ENCODE measurements at regions not wholly inside any gene's neighbourhood (a gene's known extent, or its start where the extent isn't known, plus 50 kb on each side); places are given as distances from the start of the nearest gene placed in this dataset.
"Not testable (repeated sequence)": the region's sequence is repeated elsewhere in the genome, so short reads cannot be mapped to it uniquely, and the experiment has no call there.

- DNase-seq (ENCODE audit: low spot score): no peak
These were observed 664.0 kb upstream of the EEF2KMT start for GRCh38 chr16:5761592-5761991.

DNA sequence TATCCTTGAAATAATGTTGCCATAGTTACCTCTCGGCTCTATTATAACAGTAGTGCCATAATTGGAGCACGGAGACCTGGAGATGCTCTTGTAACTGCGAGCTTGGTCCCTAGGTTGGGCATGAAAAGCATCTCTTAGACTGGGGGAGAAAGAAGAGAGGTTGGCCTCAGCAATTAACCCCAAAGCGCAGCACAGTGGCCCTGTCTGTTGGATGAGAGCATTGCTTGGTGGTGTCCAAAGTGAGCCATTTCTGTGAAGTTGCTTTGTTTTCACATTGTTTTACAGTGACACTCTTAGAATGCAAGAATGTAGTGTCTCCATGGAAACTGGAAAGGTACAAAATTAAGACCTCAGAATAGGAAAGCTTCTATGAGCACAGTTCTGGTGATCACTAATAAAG is 660.7 kb upstream of the EEF2KMT start:
- no peak for DNase-seq (ENCODE audit: low spot score)

DNA sequence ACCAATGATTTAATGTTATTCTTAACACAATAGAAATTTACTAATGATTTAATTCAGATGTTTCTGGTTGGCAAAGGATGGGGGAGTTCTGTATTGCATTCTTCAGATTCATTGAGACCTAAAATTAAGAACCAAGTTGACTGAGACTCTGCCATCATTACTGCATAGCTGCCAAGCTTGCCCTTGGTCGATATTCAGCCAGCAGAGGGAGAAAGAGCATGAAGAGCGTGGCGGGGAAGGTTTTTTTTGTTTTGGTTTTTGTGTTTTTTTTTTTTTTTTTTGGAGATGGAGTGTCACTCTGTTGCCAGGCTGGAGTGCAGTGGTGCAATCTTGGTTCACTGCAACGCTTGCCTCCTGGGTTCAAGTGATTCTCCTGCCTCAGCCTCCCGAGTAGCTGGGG is 659.4 kb upstream of the EEF2KMT start:
- no peak for DNase-seq (ENCODE audit: low spot score)

GRCh38 chr16:5753381-5753780 is 655.8 kb upstream of the EEF2KMT start:
- DNase-seq (ENCODE audit: low spot score): no peak

DNA sequence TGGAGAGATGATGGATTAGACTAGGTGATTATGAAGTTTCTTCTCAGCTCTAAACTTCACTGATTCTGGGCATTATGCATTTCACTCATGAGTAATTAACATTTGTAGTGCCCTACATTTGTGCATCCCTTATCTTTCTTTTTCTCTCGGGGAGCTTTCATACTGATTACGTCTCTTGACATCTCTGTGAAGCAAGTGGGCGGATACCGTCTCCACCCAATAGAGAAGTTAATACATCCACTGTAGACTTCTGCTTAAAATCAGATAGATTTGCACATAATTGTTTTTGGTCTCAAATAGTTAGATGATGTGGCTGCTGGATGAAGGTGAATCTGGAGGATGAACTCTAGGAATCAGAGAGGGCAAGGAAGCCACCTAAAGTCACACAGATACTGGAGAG is 653.6 kb upstream of the EEF2KMT start:
- DNase-seq (ENCODE audit: low spot score): no peak

DNA sequence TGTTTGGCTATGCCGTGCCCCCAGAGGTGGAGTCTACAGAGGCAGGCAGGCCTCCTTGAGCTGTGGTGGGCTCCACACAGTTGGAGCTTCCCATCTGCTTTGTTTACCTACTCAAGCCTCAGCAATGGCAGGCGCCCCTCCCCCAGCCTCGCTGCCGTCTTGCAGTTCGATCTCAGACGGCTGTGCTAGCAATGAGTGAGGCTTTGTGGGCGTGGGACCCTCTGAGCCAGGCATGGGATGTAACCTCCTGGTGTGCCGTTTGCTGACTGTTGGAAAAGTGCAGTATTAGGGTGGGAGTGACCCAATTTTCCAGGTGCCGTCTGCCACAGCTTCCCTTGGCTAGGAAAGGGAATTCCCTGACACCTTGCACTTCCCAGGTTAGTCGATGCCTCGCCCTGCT is 652.8 kb upstream of the EEF2KMT start:
- DNase-seq (ENCODE audit: low spot score): not testable (repeated sequence)

DNA sequence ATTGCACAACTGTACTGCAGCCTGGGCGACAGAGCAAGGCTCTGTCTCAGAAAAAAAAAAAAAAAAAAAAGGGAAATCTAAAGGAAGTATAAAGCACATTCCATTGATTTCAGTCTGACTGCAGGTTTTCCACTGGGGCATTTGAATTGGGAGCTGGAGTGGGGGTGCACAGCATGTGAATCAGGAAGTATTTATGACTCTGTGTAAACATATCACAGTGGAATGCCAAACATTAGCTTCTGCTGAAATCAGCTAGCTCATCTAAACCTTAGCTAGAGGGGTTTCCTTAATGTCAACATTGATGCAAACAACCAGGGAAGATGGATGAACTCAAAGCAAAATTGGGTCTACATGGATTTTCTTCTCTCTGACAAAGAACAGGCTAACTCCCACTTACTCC is 641.0 kb upstream of the EEF2KMT start:
- no peak for DNase-seq (ENCODE audit: low spot score)

DNA sequence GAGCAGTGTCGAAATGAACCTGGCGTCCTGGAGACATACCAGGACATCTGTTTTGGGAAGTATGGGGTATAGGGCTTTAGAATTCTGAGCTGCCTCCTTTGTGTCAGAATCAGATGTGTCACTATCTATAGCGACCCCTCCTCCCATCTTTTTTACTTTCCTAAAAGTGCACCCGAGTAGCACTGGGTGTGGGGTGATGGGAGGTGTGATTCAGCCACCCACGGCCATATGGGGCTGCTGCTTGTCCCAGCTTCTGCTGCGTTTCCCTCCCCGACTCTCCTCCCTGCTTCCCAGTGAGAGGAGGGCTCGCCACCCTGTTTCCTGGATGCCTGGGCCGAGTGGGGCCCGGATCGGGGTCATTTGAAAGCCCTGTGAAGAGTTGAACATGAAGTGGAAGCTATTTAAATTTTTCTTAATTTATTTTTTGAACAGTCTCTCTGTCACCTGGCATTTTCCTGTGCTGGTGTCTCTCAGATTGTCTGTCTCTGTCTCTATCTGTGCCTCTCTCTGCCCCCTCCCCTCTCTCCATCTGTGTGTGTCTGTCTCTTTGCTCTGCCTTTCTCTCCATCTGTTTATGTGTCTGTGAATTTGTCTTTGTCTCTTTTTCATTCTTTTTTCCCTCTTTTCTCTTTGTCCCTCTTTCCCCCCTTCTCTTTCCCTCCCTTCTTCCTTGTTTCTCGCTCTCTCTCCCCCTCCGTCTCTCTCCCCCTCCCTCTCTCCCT is 638.8 kb upstream of the EEF2KMT start:
- DNase-seq (ENCODE audit: low spot score): no peak

- DNase-seq (ENCODE audit: low spot score): no peak
These were observed 637.8 kb upstream of the EEF2KMT start for GRCh38 chr16:5735444-5735843.

DNA sequence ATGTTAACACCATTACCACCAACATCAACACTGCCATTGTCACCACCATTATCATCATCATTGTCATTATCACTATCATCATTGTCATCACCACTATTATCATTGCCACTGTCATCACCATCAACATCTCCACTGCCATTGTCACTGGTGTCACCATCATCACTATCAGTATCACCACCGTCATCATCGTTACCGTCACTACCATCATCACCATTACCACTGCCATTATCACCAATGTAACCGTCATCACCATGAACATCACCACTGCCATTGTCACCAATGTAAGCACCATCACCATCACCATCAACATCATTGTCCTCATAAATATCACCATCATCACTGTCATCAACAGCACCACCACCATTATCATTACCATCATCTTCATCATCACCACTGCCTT is 633.2 kb upstream of the EEF2KMT start:
- DNase-seq (ENCODE audit: low spot score): no peak

DNA sequence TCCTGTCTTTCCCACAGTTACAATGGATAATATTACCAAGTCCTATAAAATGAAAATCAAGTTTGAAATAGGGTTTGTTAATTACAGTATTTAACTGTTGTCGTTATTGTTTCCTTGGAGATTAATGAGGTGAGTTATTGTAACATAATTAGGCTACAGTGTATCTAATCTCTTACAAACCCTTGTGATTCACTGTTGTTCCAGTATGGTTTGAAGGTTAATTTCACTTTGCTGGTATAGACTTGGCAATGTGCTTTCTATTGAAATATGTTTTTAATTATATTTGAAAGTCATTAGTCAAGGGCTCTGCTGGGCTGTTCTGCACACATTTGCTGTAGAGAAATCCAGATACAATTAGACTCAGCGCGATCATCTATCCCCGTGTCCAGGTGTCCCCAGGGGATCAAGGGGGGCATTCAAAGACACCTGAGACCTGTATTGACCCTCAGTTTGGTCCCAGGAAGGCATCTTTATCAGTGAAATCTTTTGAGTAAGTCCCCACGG is 624.6 kb upstream of the EEF2KMT start:
- DNase-seq (ENCODE audit: low spot score): no peak

DNA sequence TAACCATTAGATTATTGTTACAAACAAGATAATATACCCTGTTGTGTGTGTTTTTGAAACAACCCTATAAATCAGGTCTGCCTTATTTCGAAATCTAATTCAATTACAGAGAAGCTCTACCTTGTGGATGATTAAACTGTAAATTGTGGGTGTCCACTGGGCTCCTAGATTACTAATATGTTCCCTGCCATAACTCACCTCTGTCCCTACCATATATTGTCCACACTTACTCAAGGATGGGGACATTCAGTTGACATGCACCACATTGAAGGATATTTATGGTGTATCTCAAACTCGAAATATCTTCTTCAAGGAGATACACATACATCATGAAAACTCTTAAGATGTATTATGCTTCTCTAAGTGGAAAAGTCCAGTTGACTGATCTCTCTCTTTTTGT is 617.6 kb upstream of the EEF2KMT start:
- no peak for DNase-seq (ENCODE audit: low spot score)

DNA sequence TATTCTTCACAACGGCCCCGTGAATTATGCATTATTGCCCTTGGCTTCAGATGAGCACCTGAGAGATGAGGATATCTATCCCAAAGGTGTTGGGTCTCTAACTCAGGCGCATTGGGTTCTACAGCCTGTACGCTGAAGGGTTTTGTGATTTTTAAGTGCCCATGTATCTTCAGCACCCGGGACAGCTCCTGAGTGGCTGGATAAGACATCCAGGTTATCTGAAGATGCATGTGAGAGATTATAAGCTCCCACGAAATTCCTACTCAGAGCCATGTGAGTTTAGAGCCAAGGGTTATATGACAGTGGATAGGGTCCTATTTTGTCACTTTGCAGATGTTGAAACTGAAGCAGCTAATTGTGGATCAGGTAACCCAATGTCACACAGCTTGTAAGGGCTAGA is 612.3 kb upstream of the EEF2KMT start:
- no peak for DNase-seq (ENCODE audit: low spot score)

GRCh38 chr16:5706211-5706610 is 608.6 kb upstream of the EEF2KMT start:
- no peak for DNase-seq (ENCODE audit: low spot score)

- DNase-seq (ENCODE audit: low spot score): no peak
These were observed 606.7 kb upstream of the EEF2KMT start for GRCh38 chr16:5704271-5704670.

DNA sequence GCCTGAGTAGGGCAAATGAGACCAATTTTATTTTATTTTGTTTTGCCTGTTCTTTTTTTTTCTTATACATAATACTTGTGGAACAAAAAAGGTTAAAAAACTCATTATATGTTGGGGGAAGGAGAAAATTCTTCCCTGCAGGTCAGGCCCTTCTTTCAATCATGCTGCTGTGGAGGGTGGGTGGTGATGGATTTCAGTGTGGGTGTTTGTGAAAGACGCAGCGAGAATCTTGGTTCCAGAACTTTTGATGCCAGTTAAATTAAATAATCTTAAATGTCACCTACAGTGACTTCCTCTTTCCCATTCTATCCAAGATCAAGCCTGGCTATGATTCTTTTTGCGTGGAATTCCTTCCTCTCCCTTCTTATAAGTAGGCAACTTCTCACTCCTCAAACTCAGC is 595.8 kb upstream of the EEF2KMT start:
- DNase-seq (ENCODE audit: low spot score): no peak

- DNase-seq (ENCODE audit: low spot score): no peak
These were observed 584.4 kb upstream of the EEF2KMT start for GRCh38 chr16:5681966-5682365.

- no peak for DNase-seq (ENCODE audit: low spot score)
These were observed 580.8 kb upstream of the EEF2KMT start for GRCh38 chr16:5678371-5678770.

- DNase-seq (ENCODE audit: low spot score): no peak
These were observed 573.8 kb upstream of the EEF2KMT start for GRCh38 chr16:5671421-5671820.

DNA sequence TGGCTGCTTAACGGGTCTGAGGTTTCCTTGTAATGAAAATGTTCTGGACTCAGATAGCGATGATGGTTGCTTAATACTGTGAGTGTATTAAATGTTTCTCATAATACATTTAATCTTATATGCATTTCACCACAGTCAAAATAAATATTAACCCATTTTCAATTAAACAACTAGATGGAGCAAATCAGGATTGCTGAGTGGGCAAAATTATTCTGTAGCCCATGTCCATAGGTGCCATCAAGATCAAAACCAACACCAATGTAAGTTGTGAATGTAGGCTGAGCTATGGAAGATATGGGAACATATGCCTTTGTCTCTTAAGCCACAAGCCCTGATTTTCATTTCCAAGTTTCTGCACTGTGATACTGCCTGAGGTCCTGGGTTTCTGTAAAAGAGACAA is 572.6 kb upstream of the EEF2KMT start:
- DNase-seq (ENCODE audit: low spot score): no peak

DNA sequence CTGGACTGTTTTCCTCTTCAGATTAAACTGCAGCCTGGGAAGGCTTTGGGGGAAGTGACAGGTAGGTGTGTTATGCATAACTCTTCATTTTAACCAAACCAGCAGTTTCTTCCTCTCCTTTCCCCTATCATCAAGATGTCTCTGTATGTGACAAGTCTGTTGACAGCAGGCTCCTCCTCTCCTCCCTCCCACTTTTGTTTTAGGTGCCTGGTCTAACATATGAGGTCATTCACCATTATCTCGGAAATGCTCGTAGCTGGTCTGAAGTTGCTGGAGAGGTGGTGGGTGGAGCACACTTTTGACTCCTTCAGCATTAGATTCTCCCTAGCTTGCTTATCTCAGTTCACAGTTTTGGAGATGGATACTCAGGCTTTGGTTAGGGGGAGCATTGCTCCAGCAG is 571.0 kb upstream of the EEF2KMT start:
- DNase-seq (ENCODE audit: low spot score): no peak

DNA sequence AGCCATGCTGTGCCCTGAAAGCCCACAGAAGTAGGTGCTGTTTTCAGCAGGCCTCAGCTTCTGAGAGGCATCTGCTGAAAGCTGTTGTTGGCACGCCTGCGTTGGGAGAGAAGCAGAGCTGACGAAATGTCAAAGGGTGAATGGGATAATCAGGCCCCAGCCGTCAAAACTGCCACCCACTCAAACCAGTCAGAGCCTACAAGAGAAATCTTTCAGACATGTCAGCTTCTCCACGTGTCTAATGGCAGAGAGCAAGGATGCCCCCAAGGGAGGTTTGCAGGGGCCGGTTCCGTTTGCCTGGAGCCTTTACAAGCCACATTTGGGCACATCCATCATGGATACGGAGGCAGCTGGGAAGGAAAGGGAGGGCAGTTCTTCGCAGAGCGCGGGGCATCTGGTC is 568.2 kb upstream of the EEF2KMT start:
- no peak for DNase-seq (ENCODE audit: low spot score)

- no peak for DNase-seq (ENCODE audit: low spot score)
These were observed 556.2 kb upstream of the EEF2KMT start for GRCh38 chr16:5653789-5654188.

DNA sequence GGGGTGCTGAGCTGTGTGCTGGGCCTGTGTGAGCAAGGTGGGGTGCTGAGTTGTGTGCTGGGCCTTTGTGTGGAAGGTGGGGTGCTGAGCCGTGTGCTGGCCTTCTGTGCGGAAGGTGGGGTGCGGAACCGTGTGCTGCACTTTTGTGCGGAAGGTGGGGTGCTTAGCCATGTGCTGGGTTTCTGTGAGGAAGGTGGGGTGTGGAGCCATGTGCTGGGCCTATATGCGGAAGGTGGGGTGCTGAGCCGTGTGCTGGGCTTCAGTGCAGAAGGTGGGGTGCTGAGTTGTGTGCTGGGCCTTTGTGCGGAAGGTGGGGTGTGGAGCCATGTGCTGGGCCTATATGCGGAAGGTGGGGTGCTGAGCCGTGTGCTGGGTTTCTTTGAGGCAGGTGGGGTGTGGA is 555.4 kb upstream of the EEF2KMT start:
- DNase-seq (ENCODE audit: low spot score): no peak
